ENCODE measurements at regions not wholly inside any gene's neighbourhood (a gene's known extent, or its start where the extent isn't known, plus 50 kb on each side); places are given as distances from the start of the nearest gene placed in this dataset.

- WGBS (ENCODE audit: insufficient coverage, insufficient read length) = no CpG with 5 or more reads among the region's 1 CpG
- H3K4me3 ChIP-seq (ENCODE audit: low read length) = no peak overlapping the region
- DNase-seq (ENCODE audit: low read depth, low spot score) = no peak
- H3K9me3 ChIP-seq (ENCODE audit: control insufficient read depth, insufficient read depth, low read length) = no peaks in the 10 kb centered on the region
- H3K27ac ChIP-seq (ENCODE audit: low read length) = no peak overlapping the region
- H3K4me1 ChIP-seq (ENCODE audit: control insufficient read depth, insufficient read depth, low read length) = no peaks in the 10 kb centered on the region
- H3K36me3 ChIP-seq (ENCODE audit: control insufficient read depth, insufficient read depth, low read length) = no peaks in the 10 kb centered on the region
- H3K27me3 ChIP-seq (ENCODE audit: control insufficient read depth, insufficient read depth, low read length) = no peaks in the 10 kb centered on the region
These were observed 575.7 kb downstream of the SPOCK3 start for GRCh38 chr4:166658585-166658984.

- Histone ChIP-seq H3K27me3 (ENCODE audit: control insufficient read depth, insufficient read depth, low read length) (no peaks in the 10 kb centered on the region), H3K9me3 (ENCODE audit: control insufficient read depth, insufficient read depth, low read length) (no peaks in the 10 kb centered on the region), H3K36me3 (ENCODE audit: control insufficient read depth, insufficient read depth, low read length) (no peaks in the 10 kb centered on the region), H3K27ac (ENCODE audit: low read length) (no peak overlapping the region), H3K4me1 (ENCODE audit: control insufficient read depth, insufficient read depth, low read length) (no peaks in the 10 kb centered on the region), H3K4me3 (ENCODE audit: low read length) (no peak overlapping the region)
- no CpG with 5 or more reads among the region's 3 CpGs for WGBS (ENCODE audit: insufficient coverage, insufficient read length)
- DNase-seq (ENCODE audit: low read depth, low spot score) = no peak
These were observed 571.9 kb downstream of the SPOCK3 start for GRCh38 chr4:166662266-166662843.

- no peak for DNase-seq (ENCODE audit: low read depth, low spot score)
- H3K4me3 ChIP-seq (ENCODE audit: low read length) = no peak overlapping the region
- no peaks in the 10 kb centered on the region for H3K9me3 ChIP-seq (ENCODE audit: control insufficient read depth, insufficient read depth, low read length)
- no peaks in the 10 kb centered on the region for H3K4me1 ChIP-seq (ENCODE audit: control insufficient read depth, insufficient read depth, low read length)
- no peak overlapping the region for H3K27ac ChIP-seq (ENCODE audit: low read length)
- no CpG with 5 or more reads among the region's 1 CpG for WGBS (ENCODE audit: insufficient coverage, insufficient read length)
- H3K36me3 ChIP-seq (ENCODE audit: control insufficient read depth, insufficient read depth, low read length) = no peaks in the 10 kb centered on the region
- no peaks in the 10 kb centered on the region for H3K27me3 ChIP-seq (ENCODE audit: control insufficient read depth, insufficient read depth, low read length)
These were observed 564.0 kb downstream of the SPOCK3 start for GRCh38 chr4:166670341-166670740.

- Histone ChIP-seq H3K4me3 (ENCODE audit: low read length) (no peak overlapping the region), H3K4me1 (ENCODE audit: control insufficient read depth, insufficient read depth, low read length) (no peaks in the 10 kb centered on the region), H3K27ac (ENCODE audit: low read length) (no peak overlapping the region), H3K9me3 (ENCODE audit: control insufficient read depth, insufficient read depth, low read length) (no peaks in the 10 kb centered on the region), H3K27me3 (ENCODE audit: control insufficient read depth, insufficient read depth, low read length) (no peaks in the 10 kb centered on the region), H3K36me3 (ENCODE audit: control insufficient read depth, insufficient read depth, low read length) (no peaks in the 10 kb centered on the region)
- WGBS (ENCODE audit: insufficient coverage, insufficient read length) = no CpG with 5 or more reads among the region's 1 CpG
- no peak for DNase-seq (ENCODE audit: low read depth, low spot score)
These were observed 560.4 kb downstream of the SPOCK3 start for GRCh38 chr4:166673911-166674310.

GRCh38 chr4:166675411-166675810 is 558.9 kb downstream of the SPOCK3 start:
- Histone ChIP-seq H3K9me3 (ENCODE audit: control insufficient read depth, insufficient read depth, low read length) (no peaks in the 10 kb centered on the region), H3K27me3 (ENCODE audit: control insufficient read depth, insufficient read depth, low read length) (no peaks in the 10 kb centered on the region), H3K4me3 (ENCODE audit: low read length) (no peak overlapping the region), H3K4me1 (ENCODE audit: control insufficient read depth, insufficient read depth, low read length) (no peaks in the 10 kb centered on the region), H3K36me3 (ENCODE audit: control insufficient read depth, insufficient read depth, low read length) (no peaks in the 10 kb centered on the region), H3K27ac (ENCODE audit: low read length) (no peak overlapping the region)
- DNase-seq (ENCODE audit: low read depth, low spot score) = no peak
- no CpG with 5 or more reads among the region's 4 CpGs for WGBS (ENCODE audit: insufficient coverage, insufficient read length)

GRCh38 chr4:166680796-166681195 is 553.5 kb downstream of the SPOCK3 start:
- Histone ChIP-seq H3K27me3 (ENCODE audit: control insufficient read depth, insufficient read depth, low read length) (no peaks in the 10 kb centered on the region), H3K4me1 (ENCODE audit: control insufficient read depth, insufficient read depth, low read length) (no peaks in the 10 kb centered on the region), H3K9me3 (ENCODE audit: control insufficient read depth, insufficient read depth, low read length) (no peaks in the 10 kb centered on the region), H3K27ac (ENCODE audit: low read length) (no peak overlapping the region), H3K4me3 (ENCODE audit: low read length) (no peak overlapping the region), H3K36me3 (ENCODE audit: control insufficient read depth, insufficient read depth, low read length) (no peaks in the 10 kb centered on the region)
- no CpG with 5 or more reads among the region's 1 CpG for WGBS (ENCODE audit: insufficient coverage, insufficient read length)
- no peak for DNase-seq (ENCODE audit: low read depth, low spot score)

- H3K4me3 ChIP-seq (ENCODE audit: low read length) = no peak overlapping the region
- no peak overlapping the region for H3K27ac ChIP-seq (ENCODE audit: low read length)
- no peaks in the 10 kb centered on the region for H3K4me1 ChIP-seq (ENCODE audit: control insufficient read depth, insufficient read depth, low read length)
- no peaks in the 10 kb centered on the region for H3K36me3 ChIP-seq (ENCODE audit: control insufficient read depth, insufficient read depth, low read length)
- DNase-seq (ENCODE audit: low read depth, low spot score) = no peak
- H3K27me3 ChIP-seq (ENCODE audit: control insufficient read depth, insufficient read depth, low read length) = no peaks in the 10 kb centered on the region
- no peaks in the 10 kb centered on the region for H3K9me3 ChIP-seq (ENCODE audit: control insufficient read depth, insufficient read depth, low read length)
- WGBS (ENCODE audit: insufficient coverage, insufficient read length) = no CpG with 5 or more reads among the region's 3 CpGs
These were observed 552.1 kb downstream of the SPOCK3 start for GRCh38 chr4:166682200-166682599.
